ENCODE measurements at regions not wholly inside any gene's neighbourhood (a gene's known extent, or its start where the extent isn't known, plus 50 kb on each side); places are given as distances from the start of the nearest gene placed in this dataset.
A peak's percentile ranks its signal among the peaks of the same experiment; 100 is the strongest.

- no peak for DNase-seq
Measured at GRCh38 chr11:108994887-108995286, 330.0 kb downstream of the DDX10 start.

GRCh38 chr11:108997826-108998225, 333.0 kb downstream of the DDX10 start:
- DNase-seq, result no peak

- no peak for DNase-seq
Measured at GRCh38 chr11:109000531-109000930, 335.7 kb downstream of the DDX10 start.

GRCh38 chr11:109001585-109001984, 336.7 kb downstream of the DDX10 start:
- DNase-seq, result no peak

DNA sequence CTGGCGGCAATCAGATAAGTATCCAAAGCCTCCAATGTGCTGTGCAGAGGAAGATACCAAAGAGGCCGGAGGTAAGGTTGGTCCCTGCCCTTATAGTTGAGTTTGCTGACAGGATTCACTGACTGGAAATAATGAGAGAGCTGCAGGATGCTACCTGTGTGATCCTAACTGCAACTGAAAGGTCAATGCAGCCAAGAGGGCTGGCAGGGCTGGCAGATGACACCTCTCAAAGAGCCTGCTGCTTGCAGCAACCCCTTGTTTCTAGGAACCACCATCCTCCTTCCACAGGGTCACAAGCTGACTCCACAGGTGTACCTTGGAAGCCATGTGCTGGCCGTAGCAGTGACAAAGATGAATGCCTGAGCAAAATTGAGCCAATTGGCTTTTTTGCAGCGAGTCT, 348.1 kb downstream of the DDX10 start:
- no peak for DNase-seq

DNA sequence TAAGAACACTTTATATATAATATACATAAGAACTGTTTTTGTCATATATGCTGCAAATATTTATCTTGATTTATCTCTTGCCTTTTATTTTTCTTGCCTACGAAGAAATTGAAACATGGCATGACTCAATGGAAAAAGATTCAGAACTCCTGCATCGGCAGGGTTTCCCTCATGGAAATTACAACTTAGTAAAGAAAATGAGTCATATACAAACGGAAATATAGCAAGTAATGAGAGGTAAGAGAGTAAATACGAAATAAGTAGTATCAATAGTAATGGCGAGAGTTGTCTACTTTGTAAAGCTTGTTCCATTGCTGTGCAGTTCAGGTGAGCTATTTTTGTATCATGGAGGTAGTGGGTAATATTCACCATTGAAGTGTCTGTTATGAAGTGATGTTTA, 350.4 kb downstream of the DDX10 start:
- DNase-seq, result no peak

GRCh38 chr11:109016724-109017123, 351.9 kb downstream of the DDX10 start:
- DNase-seq, result no peak

DNA sequence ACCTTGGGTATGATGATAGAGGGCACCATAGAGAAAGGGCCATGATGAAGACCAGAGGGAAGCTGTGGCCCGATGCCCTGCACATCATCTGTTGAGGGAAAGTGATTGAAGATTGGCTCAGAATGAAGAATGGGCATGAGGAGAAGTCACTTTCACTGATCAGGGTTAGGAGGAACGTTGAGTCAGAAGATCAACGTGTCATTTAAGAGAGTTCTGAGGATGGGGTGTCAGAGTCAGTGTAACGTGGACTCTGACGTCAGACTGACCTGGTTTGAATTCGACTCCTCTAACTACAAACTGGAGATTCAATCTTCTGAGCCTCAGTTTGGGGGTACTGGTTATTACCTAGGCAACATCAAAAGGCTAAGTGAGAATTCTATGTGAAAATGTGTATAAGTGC, 352.6 kb downstream of the DDX10 start:
- DNase-seq, result no peak

DNA sequence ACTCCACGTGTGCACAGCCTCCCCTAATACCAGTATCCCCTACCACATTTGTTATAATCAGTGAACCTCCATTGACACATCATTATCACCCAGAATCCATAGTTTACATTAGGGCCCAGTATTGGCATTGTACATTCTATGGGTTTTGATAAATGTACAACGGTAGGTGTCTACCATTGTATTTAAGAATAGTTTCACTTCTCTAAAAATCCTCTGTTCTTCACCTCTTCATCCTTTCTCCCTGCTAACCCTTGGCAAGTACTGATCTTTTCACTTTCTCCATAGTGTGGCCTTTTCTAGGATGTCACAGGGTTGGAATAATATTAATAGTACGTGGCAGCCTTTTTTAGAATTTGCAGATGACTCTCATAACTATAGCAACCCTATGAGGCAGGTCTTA, 353.8 kb downstream of the DDX10 start:
- no peak for DNase-seq

DNA sequence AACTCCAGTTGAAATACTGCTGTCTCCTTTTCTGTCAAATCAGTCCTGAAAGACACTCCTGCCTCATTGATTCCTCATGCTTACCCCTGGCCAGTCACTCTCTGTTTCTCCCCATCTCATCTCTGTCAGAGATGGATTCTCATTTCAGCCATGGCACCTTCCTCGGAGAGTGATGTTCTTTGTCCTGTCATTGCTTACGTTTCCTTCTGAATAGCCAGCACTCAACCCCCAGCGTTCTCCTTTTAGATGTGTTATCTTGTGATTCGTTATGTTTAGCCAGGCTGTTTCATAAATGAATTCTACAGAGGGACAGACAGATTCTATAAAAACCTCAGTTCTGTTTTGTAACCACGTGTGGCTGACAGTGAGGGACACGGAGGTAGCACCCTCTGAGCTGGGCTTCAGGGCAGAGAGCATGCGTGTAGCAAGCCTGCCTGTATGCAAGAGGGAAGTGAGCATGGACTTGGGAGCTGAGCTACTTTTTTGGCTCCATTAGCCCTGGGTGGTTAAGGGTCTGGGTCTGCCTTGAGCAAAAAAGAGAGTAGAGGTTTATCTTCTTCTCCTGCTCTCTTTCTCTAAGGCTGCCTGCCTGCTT, 354.6 kb downstream of the DDX10 start:
- no peak for DNase-seq

DNA sequence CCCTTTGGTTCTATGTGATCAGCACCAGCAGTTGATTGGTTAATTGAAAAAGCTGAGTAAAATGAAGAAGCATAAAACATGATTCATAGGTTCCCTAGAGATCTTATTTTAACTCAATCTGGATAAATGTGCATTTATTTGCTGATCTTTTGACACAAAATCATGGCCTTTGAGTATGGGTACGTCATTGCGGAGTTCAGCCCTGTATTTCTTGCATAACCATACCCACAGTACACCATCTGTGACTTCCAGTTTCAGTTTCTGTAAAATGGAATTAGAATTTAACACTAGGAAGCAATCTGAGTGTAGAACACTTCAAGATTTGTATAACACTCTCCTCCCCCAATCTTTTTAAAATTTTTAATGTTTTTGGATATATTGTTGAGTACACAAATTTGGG, 358.2 kb downstream of the DDX10 start:
- DNase-seq, result no peak

DNA sequence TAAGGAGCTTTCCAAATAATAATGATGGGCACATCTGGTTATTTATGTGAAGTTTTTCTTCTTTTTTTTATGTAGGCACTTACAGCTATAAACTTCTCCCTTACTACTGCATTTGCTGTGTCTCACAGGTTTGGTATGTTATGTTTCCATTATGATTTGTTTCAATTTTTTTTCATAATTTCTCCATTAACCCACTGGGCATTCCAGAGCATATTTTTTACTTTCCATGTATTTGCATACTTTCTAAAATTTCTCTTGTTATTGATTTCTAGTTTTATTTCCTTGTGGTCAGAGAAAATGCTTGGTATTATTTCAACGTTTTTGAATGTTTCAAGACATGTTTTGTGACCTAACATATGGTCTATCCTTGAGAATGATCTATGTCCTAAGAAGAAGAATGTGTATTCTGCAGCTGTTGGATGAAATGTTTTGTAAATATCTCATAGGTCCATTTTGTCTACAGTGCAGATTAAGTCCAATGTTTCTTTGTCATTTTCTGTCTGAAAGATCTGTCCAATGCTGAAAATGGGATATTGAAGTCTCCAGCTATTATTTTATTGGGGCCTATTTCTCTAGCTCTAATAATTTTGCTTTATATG, 362.1 kb downstream of the DDX10 start:
- DNase-seq, result no peak

- DNase-seq, result peak; percentile 73
Measured at GRCh38 chr11:109027851-109028250, 363.0 kb downstream of the DDX10 start.

DNA sequence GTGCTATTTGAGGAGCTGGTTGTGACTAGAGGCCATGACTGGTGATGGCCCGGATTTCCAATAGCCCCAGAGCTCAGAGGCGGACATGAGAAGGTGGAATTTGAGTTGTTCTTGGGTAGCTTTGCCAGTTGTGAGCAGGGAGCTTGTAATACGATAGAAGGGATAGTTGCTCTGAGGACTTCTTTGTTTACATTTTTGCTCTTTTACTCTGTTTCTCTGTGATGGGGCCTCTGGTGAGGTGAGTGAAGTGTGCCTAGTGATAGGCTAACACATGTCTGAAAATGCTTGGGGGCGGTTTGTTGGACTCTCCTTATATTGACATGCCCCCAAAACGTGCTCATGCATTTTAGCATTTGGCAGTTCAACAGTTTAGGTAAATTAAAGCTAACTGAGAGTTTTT, 365.1 kb downstream of the DDX10 start:
- DNase-seq, result no peak

DNA sequence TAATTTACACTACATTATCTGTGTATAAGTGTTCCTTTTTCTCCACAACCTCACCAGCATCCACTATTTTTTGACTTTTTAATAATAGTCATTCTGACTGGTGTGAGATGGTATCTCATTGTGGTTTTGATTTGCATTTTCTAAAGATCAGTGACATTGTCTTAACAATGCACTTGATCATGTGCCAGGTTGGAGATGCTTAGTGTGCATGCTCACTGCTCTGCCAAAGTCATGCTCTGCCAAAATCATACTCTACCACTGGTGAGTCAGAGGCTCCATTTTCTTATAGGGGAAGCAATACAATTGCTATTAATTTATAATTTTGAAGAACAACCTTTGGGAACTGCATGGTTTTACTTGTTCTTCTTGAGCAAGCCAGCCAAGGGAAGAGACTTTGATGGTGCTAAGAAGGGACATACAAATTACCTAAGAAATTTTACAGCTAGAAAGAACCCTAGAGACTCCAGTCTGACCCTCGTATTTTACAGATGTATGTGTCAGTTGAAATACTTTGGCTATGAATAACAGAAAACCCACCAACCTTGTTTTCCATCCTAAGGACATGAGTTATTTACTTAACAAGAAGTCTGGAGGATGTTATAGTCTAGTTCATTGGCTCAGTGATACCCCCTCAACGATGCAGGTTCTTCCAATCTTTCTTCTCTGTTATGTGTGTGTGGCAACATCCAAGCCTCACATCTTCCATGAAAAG, 368.9 kb downstream of the DDX10 start:
- DNase-seq, result peak; percentile 19

GRCh38 chr11:109034339-109034696, 369.4 kb downstream of the DDX10 start:
- DNase-seq, result no peak

- no peak for DNase-seq
Measured at GRCh38 chr11:109035284-109035683, 370.4 kb downstream of the DDX10 start.

- no peak for DNase-seq
Measured at GRCh38 chr11:109036011-109036410, 371.1 kb downstream of the DDX10 start.

DNA sequence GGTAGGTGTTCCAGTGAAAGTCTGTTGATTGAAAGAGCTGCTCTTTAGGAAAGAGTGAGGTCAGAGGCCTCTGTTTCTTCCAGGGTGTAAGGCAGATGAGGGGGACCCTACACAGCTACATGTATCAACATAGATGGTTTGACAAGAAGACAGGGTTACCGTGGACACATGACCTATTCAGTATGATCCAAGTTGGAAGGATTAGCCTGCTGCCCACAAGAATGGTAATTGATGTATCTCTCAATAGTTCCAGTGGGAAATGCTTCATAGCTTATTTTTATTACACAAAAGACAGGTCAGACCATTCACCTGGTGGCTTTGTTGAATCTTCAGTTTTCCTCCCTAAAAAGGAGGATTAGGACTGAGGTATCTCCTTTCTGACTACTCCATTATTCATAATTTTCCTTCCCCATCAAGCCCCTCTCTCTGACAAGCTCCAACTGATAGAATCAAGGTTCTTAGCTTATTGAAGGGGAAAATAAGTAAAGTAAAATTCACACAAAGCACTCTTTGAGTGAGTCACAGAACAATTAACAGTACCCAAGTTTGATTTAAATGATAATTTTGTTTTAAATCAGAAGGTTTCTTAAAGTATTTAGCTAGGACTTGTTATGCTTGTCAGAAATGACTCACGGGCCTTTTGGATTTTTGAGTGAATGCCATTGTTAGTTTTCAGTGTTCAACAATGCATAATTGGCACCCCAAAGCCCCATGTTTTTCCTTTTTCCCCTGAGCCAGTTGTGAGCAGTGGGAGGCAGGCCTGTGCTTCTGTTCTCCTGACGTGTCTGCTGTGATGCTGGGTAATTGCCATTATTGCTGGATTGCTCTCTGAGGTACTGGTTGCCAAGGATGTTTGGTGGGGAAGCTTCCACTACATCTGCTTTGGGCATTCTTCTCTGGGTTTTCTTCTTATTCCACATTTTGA, 373.2 kb downstream of the DDX10 start:
- DNase-seq, result no peak

- DNase-seq, result no peak
Measured at GRCh38 chr11:109039611-109040010, 374.7 kb downstream of the DDX10 start.

- DNase-seq, result no peak
Measured at GRCh38 chr11:109040303-109040702, 375.4 kb downstream of the DDX10 start.

GRCh38 chr11:109041876-109042275, 377.0 kb downstream of the DDX10 start:
- no peak for DNase-seq

DNA sequence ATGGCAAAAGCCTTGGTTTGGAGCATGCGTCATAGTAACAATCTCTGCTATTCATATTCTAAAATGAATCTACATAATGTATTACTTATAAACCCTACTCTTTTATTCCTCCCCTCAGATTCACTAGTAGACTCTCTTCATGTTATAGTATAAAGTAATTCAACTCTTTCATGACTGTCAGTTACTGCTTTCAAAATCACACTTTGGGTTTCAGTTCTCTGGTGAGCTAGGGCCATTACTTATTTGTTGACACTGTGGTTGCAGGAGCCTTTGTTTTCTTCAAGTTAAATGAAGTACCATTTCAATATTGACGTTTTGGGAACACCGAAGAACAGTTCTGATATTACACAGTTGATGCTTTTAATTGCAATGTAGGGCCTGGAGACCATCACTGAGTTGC, 378.4 kb downstream of the DDX10 start:
- no peak for DNase-seq

All from kidney glomerular epithelial cell (primary cell).